Prostate gland (tissue), 2 donors: ENCODE measurements at regions not wholly inside any gene's neighbourhood (a gene's known extent, or its start where the extent isn't known, plus 50 kb on each side); places are given as distances from the start of the nearest gene placed in this dataset.

ENCODE experiments used
- POLR2A ChIP-seq: fragments of 450-650 bp; IDR thresholded peaks from one replicate; pipeline ENCODE4 v1.6.1; 2016; ENCODE audit warnings: antibody characterized with exemption, mild to moderate bottlenecking
- POLR2AphosphoS5 ChIP-seq: sonication (generic); formaldehyde crosslinking; IDR thresholded peaks from one replicate; pipeline ENCODE4 v1.6.1; 2017; ENCODE audit warnings: antibody characterized with exemption
- TF ChIP-seq, protein P1 (sequence below), 4 experiments: fragments of 200-600 bp in 2 of 4; fragments of 450-650 bp in 2 of 4; sonication (generic) in 2 of 4; IDR thresholded peaks; 1 replicate in 3 of 4; 2 replicates in 1 of 4; pipeline ENCODE4 v1.5.1; 2016 to 2019; ENCODE audit warnings: antibody characterized with exemption in 4 of 4, mild to moderate bottlenecking in 2 of 4, moderate library complexity in 2 of 4

DNA sequence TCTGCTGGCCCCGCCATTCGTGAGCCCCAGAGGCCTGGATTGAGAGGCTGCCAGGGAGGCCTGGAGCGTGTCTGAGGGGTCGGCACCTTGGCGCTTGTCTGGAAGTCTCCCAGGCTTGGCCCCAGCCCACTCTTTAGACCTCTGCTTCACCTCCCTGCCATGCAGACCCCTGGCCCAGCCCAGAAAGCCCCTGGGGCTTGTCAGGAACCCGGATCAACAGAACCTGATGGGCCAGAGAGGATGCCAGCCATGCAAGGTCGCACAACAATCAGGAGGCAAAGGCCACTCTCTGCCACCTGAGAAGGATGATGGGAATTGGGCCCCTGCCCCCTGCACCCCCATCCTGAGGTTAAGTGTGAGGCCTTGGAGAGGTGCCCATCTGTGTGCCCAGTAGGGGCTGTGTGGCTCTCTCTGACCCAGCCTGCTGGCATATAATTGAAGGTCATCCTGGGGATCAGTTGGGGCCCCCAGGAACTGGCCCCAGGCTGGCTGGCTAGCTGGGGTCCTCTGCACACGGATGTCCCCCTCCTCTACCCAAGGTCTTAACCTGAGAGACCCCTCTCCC, 103.3 kb upstream of the SLC6A6 start:
- TF ChIP-seq POLR2AphosphoS5 = no peak
- no peak for TF ChIP-seq POLR2A
- TF ChIP-seq, protein P1, sequence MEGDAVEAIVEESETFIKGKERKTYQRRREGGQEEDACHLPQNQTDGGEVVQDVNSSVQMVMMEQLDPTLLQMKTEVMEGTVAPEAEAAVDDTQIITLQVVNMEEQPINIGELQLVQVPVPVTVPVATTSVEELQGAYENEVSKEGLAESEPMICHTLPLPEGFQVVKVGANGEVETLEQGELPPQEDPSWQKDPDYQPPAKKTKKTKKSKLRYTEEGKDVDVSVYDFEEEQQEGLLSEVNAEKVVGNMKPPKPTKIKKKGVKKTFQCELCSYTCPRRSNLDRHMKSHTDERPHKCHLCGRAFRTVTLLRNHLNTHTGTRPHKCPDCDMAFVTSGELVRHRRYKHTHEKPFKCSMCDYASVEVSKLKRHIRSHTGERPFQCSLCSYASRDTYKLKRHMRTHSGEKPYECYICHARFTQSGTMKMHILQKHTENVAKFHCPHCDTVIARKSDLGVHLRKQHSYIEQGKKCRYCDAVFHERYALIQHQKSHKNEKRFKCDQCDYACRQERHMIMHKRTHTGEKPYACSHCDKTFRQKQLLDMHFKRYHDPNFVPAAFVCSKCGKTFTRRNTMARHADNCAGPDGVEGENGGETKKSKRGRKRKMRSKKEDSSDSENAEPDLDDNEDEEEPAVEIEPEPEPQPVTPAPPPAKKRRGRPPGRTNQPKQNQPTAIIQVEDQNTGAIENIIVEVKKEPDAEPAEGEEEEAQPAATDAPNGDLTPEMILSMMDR (IDR thresholded peaks at IDR 0.05) = no peak
